ENCODE measurements at regions not wholly inside any gene's neighbourhood (a gene's known extent, or its start where the extent isn't known, plus 50 kb on each side); places are given as distances from the start of the nearest gene placed in this dataset.

DNA sequence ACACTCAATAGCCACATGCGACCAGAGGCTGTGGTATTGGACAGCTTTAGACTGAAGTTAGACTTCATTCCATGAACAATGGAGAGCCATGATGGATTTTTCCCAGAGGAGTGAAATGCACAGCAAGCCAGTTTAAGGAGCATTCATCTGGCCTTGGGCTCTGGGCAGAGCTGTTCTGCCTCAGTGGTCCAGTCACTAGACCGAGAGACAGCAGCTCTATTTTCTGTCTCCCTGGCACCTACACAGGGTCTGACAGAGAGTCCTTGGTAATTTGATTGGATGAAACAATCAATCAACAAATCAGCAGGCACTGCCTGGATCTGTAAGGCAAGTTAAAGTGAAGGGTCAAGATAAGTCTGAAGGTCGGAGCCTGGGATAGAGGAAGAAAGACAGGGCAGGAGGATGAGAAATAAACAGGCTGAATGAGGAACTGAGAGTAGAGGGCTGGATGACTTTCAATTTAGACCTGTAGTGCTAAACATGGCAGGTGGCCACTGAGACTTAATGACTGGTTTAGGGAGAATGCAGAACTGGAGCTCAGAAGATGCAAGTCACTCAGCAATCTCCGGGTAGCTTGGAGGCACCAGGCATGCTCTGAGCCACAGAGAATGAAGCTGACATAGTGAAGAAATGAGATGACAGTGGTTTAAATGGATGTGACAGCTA, 98.5 kb upstream of the SLC25A36 start:
- TF ChIP-seq, protein P1, sequence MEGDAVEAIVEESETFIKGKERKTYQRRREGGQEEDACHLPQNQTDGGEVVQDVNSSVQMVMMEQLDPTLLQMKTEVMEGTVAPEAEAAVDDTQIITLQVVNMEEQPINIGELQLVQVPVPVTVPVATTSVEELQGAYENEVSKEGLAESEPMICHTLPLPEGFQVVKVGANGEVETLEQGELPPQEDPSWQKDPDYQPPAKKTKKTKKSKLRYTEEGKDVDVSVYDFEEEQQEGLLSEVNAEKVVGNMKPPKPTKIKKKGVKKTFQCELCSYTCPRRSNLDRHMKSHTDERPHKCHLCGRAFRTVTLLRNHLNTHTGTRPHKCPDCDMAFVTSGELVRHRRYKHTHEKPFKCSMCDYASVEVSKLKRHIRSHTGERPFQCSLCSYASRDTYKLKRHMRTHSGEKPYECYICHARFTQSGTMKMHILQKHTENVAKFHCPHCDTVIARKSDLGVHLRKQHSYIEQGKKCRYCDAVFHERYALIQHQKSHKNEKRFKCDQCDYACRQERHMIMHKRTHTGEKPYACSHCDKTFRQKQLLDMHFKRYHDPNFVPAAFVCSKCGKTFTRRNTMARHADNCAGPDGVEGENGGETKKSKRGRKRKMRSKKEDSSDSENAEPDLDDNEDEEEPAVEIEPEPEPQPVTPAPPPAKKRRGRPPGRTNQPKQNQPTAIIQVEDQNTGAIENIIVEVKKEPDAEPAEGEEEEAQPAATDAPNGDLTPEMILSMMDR (IDR thresholded peaks at IDR 0.05; ENCODE audit: insufficient read depth, low read length, poor library complexity, severe bottlenecking), result no peak
- no peak for TF ChIP-seq EZH2phosphoT487 (conservative IDR thresholded peaks at IDR 0.05; ENCODE audit: low read length)

Data from SU-DHL-6 (cell line).